HG02970 (cell line): ENCODE measurements at regions not wholly inside any gene's neighbourhood (a gene's known extent, or its start where the extent isn't known, plus 50 kb on each side); places are given as distances from the start of the nearest gene placed in this dataset.

Source experiments
- ATAC-seq: cut with Tn5 transposase; IDR thresholded peaks from one replicate; pipeline ENCODE4 v1.9.1; 2021; ENCODE audit warnings: mild to moderate bottlenecking, moderate library complexity, moderate number of reproducible peaks; ENCODE audit not compliant: unreplicated experiment, low FRiP score

DNA sequence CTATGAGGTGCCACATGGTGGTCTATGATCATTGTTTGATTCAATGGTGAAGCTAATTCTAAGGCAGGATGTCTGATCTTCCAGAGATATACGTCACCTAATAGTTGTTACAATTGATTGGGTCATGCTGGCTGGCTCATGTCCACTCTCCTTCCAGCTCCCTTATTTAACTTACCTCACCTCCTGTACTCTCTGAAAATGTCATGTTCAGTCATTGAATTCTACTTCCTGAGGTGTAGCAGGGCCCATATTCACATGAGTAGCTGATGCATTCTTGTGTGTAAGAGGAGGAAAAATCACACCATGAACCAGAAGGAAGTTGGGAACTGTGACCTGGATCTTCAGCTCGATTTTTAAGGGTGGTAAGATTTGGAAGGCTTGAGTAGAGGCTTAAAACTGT, 795.8 kb downstream of the QKI start:
- ATAC-seq = no peak

DNA sequence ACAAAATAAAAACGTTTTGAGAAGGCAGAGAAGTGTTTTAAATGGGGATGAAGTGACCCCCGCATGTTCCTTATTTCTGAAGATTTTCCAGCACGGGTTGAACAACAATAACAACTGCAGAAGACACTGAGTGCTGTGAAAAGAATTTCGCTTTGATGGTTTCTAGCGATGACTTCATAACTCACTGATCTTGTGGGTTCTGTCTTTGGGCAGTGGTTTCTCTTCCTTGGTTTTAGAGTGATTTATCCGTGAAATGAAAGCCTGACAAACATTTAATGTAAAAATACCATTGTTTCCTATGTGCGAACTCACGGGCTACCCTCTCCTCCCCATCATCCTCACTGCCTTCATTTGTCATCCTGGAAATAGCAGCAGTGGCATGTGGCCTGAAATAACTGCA, 793.9 kb downstream of the QKI start:
- ATAC-seq = no peak

DNA sequence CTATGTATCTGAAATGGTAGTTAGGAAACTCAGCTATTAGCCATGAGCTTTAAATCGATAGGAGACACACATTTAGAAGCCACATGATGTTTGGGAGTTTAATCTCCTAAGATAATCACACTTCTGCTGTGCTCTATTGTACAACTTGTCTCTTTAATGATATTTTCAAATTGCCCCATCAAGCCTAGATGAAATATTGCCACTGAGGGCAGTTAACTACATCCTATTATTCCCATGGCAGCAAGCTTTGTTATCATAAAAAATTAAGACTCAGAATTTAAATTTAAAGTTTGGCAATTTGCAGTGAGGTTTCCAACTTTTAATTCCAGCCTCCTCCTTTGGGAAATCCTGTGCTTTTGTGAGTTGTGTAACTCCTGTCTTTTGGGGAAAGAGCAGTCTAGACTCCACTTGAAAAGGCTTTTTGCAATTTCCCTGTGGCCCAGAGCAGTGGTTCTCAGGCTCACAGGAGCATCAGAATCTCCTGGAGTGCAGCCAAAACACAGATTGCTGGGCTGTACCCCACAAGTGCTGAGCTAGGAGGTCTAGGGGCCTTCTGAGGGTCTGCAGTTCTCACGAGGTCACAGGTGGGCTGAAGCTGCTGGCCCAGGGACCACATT, 792.4 kb downstream of the QKI start:
- ATAC-seq = no peak

DNA sequence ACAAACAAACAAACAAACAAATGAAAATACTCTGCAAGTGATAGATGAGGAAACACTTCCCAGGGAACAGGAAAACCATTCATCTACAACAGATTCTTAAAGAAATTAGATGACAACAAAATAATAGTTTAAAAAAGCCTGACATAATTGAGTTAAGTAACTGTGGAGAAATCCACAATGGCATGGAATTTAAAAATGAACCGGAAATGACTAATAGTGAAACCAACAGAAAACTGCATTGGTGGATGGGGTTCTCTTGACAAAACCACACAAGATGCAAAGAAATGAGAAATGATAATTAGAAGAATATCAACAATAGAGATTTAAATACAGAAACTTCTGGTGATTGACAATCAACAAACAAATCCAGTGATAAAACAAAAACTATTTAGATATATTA, 785.6 kb downstream of the QKI start:
- ATAC-seq = no peak

DNA sequence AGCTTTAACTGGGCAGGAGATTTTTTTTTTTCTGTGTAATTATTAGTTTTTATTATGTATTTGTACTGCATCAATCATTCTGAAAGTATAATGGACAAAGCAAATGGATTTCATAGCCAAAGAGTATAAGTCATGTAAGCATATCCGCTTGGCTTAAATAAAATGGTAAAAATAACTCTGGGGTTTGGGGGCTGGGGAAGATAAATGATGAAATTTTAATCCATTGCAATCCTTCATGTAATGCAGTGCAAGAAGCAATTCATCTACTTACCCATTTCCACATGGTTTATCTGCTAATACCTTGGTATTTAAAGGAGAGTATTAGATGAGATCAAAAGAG, 781.4 kb downstream of the QKI start:
- no peak for ATAC-seq

DNA sequence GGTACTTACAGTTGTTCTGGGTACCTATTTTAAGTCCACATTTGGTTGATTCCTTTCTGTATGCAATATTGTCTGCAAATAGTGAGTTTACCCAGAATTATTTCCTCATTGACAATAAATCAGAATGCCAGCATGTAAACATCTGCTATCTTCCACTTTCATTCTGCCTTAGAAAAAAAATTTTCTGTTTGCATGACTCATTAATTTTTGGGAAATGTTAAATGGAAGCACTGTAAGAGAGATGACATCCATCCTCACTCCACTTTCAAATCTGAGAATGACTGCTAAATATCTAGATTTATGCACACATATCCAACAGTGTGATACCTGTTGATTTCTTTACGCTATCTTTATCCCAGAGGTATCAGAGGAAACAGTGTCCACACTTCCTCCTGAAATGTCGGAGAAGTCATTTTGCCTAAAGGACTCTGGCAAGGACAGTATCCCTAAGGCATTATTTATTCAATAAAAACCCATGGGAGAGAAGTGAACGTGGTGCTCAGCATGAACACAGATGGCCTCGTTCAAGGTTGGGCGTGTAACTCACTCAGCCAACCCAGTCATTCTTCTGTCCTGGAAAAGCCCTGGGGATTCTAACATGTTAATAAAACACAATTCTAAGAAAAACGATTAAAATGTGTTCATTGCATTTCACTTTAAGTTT, 780.9 kb downstream of the QKI start:
- no peak for ATAC-seq

DNA sequence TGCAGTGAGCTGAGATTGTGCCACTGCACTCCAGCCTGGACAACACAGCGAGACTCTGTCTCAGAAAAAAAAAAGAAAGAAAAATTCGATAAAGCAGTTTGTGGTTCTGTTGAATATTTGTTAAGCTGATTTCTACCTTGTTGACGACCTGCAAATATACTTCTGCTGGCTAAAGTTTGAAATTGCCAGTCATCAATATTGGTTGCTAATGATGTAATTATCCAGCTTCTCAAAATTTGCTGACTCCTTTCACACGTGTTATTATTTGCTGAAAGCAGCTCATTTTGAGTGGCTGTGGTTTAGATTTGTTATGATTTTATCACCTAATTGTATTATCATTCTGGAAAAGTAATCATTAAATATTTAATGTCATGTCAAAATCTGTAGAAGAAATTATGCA, 774.3 kb downstream of the QKI start:
- ATAC-seq = no peak

DNA sequence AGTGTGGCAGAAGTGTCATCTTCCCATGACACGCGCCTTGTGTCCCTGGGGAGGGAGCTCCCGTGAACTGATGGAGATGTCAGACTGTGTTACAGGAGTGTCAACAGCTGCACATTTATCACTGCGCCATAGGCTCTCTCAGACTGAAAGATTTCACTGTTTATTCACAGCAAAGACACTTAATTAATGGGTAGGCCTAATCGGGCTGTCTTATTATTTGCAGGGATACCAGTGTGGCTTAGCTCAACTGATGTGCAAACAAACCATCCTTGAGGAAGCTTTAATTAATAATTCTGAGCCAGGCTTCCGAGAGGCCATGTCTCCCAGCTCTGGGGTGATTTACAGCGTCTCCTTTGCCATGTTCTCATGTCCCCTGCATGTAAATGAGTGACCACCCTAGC, 771.0 kb downstream of the QKI start:
- no peak for ATAC-seq

DNA sequence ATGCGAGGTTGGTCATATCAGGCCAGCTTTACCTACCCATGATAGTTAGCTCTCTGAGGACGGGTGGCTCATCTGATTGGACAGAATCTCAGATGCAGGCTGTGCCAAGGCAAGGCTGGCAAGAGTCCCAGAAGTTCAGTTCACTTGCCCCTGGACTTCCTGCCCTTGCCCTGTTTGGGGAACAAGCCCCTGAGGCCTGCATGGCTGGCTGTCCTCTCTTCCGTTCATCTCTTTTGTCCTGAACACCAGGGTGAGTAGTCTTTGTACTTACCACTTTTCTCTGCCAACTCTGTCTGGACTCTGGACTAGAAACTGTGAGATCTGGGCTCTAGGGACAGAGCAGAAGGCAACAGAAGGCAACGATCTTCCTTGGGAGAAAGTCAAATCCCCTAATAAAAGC, 769.9 kb downstream of the QKI start:
- ATAC-seq = no peak

DNA sequence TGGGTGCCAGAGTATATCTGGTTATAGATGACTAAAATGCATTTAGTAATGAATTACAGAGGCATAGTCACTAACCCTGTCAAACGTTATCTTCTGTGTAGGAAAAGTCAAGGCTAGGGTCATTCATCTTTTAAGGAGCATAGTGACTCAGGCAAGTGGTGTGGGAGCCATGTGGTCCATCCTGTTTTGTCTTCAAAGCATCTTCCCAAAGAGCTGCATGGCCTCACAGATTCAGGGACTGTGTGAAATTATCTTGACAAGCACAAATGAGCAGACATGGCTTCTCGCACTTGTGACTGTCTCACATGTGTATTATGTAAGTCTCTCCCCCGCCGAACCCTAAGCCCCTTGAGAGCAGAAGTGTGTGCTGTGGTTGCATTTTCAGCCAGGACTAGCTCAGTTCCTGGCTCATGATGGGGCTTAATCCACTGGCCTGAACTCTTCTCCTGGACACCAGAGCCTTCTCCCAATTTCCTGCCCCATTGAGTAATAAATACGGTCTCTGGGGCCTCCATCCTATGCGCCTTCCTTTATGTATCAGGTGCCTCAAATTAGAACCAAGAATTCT, 769.1 kb downstream of the QKI start:
- ATAC-seq = no peak

DNA sequence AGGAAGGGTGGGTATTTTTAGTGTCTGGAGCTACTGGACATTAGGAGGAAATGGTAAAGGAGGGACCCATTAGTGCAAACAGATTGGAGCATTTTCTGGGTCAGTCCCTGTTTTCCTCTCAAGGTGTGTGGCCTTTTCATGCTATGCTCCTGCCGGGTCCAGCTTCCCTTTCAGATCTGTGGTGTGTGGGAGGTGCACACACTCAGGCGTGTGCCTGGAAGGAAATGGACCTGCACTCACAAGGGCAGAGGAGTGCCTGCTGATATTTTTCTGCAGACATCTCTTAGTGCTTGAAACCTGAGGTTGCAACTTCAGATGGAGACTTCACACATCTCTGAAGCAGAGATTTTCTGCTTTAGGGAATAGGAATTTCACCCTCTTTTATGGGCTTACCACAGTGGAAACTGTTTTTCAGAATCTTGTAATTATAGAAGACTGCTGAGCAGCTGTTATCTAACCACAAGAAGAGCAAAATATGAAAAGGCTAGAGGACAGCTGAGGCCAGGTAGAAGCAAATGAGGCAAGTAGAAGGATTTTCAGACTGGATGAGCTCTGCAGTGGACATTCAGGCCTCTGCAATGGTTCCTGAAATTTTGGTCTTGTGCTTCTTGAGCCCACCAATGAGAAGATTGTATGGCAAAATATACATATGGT, 764.3 kb downstream of the QKI start:
- no peak for ATAC-seq

DNA sequence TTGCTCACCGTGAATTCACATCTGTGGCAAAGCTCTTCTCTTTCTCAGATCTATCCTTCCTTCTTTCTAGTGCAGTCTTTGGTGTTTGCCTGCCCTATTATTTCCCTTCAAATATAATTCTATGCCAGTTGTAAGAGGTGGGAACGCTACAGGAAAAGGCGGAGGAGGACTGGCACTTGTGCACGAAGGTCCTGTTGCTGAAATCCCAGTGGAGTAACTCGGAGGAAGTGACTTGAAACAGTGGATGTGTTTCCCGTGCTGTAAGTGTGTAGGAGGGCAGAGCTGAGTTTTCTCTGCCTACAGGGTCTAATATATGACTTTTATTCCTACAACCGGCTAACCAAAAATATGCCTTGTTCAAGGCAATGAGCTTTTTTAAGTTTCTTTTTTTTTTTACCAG, 754.8 kb downstream of the QKI start:
- no peak for ATAC-seq

DNA sequence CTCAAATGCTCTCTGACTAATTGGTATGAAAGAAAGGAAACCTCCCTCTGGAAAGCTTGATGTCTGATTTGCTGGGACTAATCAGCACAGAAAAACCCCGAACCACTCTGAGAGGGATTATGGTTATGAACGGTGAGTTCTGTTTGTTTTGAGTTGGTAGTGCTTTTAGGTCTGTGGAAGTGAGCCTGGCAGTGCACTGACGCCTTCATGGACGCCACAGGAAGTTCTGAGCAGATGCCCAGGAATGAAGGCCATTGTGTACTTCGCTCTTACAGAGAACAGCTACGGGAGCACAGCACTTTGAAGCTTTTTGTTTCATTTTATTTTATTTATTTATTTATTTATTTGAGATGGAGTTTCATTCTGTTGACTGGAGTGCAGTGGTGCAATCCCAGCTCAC, 754.1 kb downstream of the QKI start:
- ATAC-seq = no peak

DNA sequence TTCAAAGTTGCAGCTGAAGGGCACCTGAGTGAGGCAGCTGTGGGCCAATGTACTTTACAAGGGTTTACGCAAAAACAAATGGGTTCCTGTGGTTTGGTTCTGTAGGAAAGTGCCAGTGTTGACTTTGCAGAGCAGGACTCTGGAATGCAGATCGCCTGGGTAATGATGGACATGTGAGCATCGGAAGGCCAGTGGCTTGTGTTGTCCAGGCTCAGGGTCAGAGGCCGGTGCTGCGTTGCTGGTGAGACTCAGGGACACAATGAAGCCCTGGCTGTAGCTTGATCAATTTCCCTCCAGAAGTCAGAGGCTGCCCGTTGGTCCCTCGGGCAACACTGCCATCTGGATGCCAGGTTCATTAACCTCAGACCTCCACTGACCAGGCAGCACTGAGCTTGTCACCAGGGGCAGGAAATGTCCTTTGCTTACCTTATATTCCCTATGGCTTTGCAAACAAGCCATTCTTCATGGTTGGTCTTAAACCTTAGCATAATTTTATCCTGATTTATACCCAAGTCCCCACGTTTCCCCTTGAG, 753.4 kb downstream of the QKI start:
- ATAC-seq = no peak

DNA sequence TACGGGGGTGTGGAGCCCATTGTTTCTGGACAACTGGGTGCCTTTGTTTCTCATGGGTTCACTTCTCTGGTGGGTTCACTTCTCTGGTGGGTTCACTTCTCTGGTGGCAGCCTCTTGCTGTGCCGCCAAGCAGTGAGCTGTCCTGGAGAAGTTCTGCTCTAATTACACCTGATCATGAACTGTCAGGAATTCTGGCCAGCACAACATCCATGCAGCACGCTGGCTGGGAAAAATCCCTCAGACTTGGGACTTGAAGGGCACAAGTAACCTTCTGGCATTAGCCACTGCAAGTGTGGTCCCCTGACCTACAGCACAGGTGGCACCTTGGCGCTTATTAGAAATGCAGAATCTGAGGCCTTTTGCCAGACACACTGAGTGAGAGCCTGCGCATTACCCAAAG, 752.5 kb downstream of the QKI start:
- no peak for ATAC-seq

DNA sequence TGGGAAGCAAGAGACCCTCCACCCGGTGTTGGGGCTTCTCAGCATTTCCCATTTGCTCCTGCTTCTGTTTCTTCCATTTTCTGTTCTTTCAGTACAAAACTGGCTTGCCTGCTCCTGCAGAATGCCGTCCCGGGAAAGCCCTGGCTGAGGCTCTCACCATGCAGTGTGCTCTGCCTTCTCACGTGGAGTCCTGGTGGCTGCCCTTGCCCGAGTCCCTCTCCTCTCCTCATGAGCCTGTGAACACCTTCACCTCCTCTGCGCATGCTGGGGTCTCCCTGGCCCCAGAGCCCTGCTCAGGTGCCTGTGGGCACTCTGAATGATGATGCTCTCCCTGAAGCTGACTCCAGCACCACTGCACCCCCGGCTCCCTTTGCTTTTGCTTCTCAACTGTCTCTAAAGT, 752.0 kb downstream of the QKI start:
- no peak for ATAC-seq

DNA sequence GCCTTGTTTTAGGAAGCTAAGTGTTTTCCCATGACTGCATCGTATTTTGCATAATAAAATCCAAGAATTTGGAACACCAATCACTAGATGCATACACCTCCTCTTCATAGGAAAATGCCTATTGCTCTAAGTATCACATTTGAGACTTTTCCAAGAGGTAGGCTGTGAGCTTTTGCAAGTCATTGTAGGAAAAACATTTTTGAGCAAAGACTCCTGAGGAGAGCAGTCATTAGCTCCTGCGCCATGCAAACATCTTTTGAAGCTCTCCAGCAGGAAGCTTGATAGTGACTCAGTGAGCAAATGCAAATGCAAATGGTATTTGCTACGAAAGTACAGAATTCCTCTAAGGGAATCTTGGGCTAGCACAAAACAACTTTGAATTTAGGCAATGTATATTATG, 750.4 kb downstream of the QKI start:
- no peak for ATAC-seq

DNA sequence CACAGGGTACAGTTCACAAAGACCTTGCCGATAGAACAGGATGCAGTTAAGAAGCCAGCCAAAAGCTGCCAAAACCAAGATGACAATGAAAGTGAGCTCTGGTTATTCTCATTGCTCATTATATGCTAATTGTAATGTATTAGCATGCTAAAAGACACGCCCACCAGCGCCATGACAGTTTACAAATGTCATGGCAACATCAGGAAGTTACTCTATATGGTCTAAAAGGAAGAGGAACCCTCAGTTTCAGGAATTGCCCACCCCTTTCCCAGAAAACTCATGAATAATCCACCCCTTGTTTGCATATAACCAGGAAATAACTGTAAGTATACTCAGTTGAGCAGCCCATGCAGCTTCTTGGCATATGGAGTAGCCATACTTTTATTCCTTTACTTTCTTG, 748.7 kb downstream of the QKI start:
- no peak for ATAC-seq

DNA sequence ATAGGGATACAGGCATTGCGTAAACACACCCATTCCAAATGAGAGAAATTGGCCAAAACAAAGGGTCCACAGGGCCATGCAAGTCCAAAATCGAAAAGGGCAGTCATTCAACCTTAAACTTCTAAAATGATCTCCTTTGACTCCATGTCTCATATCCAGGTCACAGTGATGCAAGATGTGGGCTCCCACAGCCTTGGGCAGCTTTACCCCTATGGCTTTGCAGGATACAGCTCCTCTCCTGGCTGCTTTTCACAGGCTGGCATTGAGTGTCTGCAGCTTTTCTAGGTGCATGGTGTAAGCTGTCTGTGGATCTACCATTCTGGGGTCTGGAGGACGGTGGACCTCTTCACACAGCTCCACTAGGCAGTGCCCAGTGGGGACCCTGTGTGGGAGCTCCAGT, 744.5 kb downstream of the QKI start:
- no peak for ATAC-seq

DNA sequence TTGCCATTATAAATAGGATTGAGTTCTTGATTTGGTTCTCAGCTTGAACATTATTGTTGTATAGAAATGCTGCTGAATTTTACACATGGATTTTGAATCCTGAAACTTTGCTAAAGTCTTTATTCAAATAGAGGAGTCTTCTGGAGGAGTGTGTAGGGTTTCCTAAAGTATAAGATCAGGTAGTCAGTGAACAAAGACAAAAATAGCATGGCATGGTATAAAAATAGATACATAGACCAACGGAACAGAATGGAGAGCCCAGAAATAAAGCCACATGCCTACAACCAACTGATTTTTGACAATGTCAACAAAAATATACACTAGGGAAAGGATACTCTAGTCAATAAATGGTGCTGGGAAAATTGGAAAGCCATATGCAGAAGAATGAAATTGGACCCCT, 740.1 kb downstream of the QKI start:
- ATAC-seq = no peak

DNA sequence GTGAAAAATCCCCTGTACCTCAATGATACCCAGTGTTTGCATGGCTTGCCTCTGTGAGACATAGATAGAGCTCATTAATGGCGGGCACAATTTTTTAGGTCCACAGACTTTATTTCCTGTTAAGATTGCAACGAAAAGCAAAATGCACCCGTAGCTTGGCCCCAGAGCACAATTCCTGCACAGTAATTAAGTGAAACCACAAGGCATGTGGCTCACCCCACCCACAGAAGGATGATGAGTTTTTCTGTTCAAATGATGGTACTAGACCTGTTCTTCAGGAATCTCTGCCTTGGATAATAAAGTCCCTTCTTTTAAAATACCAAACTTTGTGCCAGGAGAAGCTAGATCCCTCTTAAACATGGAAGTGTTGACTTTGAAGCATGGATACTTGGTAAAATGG, 738.1 kb downstream of the QKI start:
- ATAC-seq = no peak
